LNCAP (cell line): ENCODE measurements at regions not wholly inside any gene's neighbourhood (a gene's known extent, or its start where the extent isn't known, plus 50 kb on each side); places are given as distances from the start of the nearest gene placed in this dataset.

Source experiments
- CTCF ChIP-seq: fragments of 450-650 bp; IDR thresholded peaks from 2 replicates; pipeline ENCODE4 v1.5.1; 2017; ENCODE audit warnings: mild to moderate bottlenecking

GRCh38 chr17:74031316-74032090 is 172.0 kb upstream of the RPL38 start:
- TF ChIP-seq CTCF = no peak

GRCh38 chr17:74032222-74032621 is 171.3 kb upstream of the RPL38 start:
- no peak for TF ChIP-seq CTCF

- TF ChIP-seq CTCF = no peak
These were observed 166.2 kb upstream of the RPL38 start for GRCh38 chr17:74037320-74037719.

GRCh38 chr17:74040291-74040690 is 163.2 kb upstream of the RPL38 start:
- no peak for TF ChIP-seq CTCF

GRCh38 chr17:74040729-74041128 is 162.7 kb upstream of the RPL38 start:
- TF ChIP-seq CTCF = no peak

- TF ChIP-seq CTCF = no peak
These were observed 161.4 kb upstream of the RPL38 start for GRCh38 chr17:74041869-74042640.

GRCh38 chr17:74042744-74043486 is 160.6 kb upstream of the RPL38 start:
- TF ChIP-seq CTCF = no peak
